Panc1 (cell line): ENCODE measurements at regions not wholly inside any gene's neighbourhood (a gene's known extent, or its start where the extent isn't known, plus 50 kb on each side); places are given as distances from the start of the nearest gene placed in this dataset.

Experiments used
- CTCF ChIP-seq: fragments of 450-650 bp; IDR thresholded peaks from 2 replicates; pipeline ENCODE4 v1.5.1; 2017; ENCODE audit warnings: mild to moderate bottlenecking
- POLR2AphosphoS5 ChIP-seq: IDR thresholded peaks from 2 replicates; pipeline ENCODE4 v1.6.1; 2012; ENCODE audit warnings: mild to moderate bottlenecking, low read depth, low read length, moderate library complexity
- TCF7L2 ChIP-seq: IDR thresholded peaks from 2 replicates; pipeline ENCODE4 v1.6.1; 2011; ENCODE audit warnings: mild to moderate bottlenecking, low read depth, low read length, inconsistent platforms

DNA sequence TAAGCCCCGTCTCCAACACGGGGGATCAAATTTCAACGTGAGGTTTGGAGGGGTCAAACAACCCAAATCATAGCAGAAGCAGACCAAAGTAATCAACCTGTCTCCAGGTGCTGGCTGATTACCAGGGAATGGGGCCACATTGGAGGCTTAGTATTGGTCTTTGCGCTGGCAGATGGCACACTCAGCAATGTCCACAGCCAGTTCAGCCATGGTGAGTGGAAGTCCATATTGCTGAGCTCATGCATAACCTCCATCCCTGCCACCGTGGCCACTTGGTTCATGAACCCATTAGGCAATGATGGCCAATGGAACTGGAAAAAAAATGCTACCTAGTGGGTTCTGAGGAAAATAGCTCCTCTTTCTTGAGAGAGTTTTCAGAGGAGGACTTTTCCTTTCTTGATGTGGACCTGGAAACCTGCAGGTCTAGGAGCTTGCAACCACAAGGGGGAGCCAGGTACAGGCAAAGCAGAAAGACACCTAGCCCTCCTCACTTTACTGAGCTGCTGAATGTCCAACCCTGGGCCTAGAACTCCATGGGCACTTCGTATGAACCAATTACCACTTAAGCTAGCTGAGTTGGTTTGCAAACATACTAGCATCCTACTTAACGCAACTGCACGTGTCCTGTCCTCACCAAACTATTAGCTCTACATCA is 128.0 kb upstream of the GYPC start:
- TF ChIP-seq CTCF, result peak; percentile 53
- TF ChIP-seq POLR2AphosphoS5, result no peak
- TF ChIP-seq TCF7L2, result no peak
